DLD1 (cell line): ENCODE measurements at regions not wholly inside any gene's neighbourhood (a gene's known extent, or its start where the extent isn't known, plus 50 kb on each side); places are given as distances from the start of the nearest gene placed in this dataset.

ENCODE experiments used
- in situ Hi-C: cut with HindIII; loops from 2 replicates; pipeline ENCODE4 v1.10.0; 2017; ENCODE audit warnings: low sequenced_read_pairs

DNA sequence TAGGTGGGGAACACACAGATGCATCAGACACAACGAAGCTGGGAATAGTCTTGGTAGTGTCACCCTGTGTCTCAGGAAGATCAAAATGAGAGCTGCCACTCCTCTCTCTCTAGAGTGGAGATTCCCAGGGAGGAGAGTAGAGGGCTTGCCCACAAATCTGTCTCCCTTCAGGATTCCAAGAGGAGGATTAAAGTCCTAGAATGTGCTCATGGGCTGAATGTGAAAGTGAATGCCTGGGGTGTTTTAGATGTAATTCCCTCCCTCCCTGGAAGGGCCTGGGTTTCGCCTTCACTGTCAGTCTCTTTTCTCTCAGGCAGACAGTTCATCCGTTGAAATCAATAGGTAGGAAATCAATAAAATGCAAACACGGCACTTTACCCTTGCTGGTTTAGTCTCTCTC lies 282.6 kb upstream of the PPARGC1A start:
- in situ Hi-C loops, result no loop called here

DNA sequence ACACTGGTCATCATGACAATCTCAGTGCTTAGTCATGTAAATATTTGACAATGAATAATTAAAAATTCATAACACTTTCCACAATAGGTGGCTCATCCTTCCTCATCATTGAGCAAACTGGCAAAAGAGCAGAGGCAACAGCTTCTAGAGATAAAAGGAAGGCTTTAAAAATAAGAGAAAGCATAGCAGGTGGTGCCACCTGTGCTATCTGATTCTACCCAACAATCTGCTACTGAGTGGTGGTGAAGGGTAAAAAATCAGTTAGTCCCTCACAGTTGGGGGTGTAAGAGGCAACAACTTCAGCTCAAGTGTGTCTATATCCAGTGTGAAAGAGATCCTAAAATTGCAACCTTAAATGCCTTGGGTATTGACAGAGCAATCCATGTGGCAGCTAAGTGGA lies 280.1 kb upstream of the PPARGC1A start:
- in situ Hi-C loops, result no loop called here

DNA sequence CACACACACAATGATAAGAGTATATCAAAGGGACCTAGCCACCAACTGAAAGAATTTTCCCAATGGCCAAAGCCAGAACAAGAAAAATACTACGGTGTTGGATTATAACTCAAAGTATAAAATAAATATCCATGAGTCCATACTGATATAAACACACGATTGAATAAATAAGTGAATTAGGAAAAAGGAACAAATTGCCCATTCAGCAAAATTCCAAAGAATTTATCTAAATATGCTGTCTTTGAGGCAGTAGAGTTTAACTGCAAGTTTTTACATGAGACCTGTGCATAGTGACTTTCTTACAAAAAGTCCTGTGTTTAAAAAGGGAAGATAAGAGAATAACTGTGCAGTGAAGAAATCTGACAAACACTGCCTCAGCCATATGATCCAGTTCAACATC lies 278.8 kb upstream of the PPARGC1A start:
- in situ Hi-C loops, result no loop called here

DNA sequence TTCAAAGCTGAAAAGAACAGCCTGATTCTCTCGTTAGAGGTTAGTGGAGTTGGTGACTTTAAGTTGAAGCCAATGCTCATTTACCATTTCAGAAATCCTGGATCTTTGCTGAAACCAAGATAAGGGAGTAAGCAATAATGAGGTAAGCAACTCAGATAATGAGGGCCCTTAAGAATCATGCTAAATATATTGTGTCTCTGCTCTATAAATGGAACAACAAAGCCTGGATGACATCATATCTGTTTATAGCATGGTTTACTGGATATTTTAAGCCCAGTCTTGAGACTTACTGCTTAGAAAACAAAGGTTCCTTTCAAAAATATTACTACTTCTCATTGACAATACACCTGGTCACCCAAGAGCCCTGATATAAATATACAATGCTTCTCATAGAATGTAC lies 276.7 kb upstream of the PPARGC1A start:
- in situ Hi-C loops, result no loop called here

DNA sequence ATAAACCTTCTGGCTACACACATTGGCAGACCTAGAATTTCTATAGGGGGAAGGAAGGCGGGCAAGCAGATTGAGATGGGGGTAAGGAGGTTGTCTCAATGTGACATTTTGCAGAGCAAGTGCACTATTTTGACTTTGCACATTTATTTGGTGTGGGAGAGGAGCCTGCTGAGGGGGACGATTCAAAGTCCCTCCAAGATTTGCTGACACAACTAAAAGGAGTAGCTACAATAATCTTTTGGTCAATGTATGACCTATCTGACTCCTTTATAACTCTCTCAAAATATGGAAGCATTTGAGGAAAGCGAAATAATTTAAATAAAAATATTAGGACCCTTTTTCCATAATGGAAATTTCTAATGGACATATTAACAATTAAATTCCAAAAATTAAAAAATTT lies 274.9 kb upstream of the PPARGC1A start:
- in situ Hi-C loops, result no loop called here

DNA sequence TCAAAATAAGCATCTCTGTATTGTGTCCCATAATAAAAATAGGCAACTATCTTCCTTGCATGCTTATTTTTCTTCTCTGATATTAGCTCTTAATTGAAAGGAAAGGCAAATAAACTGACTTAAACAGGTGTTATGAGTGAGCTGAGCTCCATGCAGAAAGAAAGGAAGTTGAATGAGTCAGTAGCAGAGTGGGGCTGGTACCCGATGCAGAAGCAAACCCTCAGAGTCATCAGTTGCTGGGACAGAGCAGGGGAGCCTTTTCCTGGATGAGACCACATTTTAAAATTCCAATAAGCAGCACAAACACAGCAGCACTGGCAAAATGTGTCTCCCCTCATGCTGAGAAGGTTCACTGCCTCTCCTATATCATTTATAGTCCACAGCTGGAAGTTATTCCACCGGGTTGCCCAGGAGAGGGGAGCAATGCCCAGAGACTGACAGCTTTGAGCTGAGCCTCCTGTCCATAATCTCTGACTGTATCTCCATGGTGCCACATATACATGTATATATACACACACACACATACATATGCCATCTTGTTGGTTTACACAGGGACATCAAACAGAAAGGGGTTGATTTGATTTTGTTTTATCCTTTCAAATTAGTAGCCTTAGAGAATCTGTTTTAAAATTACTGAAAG lies 274.3 kb upstream of the PPARGC1A start:
- in situ Hi-C loops, result no loop called here

DNA sequence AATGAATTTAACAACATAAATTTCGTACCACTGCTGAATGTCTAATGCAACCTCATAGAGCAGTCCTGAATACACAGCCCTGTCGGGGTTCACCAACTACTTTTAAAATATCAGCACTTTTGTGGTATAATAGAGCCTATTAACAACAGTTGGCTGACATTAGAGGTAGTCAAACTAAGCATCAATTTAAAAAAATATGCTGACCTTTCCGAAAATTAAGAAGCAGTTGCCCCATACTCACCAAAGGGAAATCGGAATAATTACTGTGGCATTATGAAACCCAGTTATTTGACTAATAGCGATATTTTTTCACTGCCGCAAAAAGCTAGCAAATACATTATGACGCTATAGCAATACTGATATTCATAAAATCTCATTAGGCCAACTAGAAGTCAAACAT lies 273.5 kb upstream of the PPARGC1A start:
- in situ Hi-C loops, result no loop called here

DNA sequence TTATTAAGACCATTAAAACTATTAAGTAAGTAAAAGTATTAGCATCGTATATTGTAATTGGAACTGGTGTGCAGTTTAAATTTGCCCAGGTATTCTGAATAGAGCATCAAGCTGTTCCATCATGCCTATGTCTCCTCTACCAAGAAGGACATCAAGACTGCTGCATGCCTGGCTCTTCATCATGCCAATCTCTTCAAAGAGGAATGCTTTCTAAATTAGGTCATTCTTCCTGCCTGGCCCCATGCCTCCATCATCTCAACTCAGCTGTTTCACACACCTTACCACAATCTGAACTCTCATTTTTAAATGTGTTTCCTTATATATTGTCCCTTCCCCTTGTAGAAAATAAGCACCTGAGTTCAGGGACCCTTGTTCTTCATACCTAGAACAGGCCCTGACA lies 270.5 kb upstream of the PPARGC1A start:
- in situ Hi-C loops, result no loop called here

DNA sequence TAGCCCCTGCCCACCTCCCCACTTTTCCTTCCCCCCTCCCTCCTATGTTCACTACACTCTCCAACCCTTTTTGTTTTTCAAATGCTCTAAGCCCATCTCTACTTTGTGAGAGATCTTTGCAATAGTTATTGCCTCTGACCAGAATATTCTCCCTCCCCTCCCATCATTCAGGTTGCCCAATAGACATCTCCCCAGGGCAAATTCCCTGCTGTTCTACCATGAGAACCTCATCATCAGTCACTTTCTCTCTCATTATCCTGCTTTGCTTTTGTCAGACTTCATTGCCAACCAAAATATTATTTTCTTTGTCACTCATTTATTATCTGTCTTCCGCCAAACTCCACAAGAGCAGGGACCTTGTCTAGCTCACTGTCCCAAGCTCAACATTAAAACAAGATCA lies 268.2 kb upstream of the PPARGC1A start:
- in situ Hi-C loops, result no loop called here

DNA sequence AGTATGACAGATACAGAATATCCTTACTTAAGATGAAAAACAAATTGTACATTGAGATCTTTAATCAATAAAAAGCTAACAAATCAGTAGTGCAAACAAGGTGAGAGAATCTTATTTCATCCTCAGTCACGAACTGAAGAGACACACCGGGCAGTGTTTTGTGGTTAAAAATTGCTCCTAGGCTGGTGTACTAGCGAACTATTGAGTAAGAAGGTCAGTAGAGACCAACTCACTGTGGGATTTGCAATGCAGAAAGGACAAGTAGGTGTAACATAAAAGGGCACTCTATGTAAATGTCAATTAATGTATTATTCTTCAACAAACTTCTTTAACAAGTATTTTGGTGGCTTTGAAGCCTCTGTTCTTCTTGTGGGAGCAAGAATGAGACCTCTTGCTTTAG lies 260.2 kb upstream of the PPARGC1A start:
- in situ Hi-C loops, result no loop called here

DNA sequence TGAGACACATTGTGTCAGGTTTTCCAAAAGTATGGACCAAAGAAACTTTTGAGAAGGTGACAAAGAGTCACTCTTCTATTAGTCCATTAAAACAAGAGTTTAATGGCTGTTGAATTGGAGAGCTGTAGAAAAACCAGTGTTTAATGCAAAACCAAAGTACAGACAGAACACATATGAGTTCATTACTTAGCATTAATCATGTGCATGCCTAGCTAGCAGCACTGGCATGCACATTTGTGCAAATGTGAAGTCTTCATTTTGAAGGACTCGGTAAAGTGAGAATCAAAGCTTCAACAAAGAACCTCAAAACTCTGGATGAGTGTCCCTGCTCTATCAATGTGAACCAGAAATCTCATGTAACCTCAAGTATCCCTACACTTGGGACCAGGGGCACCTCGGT lies 256.3 kb upstream of the PPARGC1A start:
- in situ Hi-C loops, result no loop called here

DNA sequence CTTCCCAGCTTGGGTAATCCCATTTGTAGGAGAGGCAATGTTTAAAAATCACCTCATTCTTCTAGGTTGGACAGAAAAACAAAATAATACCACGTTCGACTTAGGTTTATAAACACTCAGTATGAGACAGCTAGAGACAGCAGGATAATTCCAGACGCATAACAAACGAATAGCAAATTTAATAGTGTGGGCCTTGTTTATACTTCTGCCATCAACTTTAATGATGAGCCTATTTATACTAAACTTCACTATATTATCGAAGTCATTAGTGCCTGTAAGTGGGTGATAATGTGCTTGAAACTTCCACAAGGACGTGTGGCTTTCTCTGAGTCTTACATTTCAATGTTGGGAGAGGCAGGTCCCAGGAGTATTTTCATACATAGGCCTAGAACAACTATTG lies 255.7 kb upstream of the PPARGC1A start:
- in situ Hi-C loops, result no loop called here

DNA sequence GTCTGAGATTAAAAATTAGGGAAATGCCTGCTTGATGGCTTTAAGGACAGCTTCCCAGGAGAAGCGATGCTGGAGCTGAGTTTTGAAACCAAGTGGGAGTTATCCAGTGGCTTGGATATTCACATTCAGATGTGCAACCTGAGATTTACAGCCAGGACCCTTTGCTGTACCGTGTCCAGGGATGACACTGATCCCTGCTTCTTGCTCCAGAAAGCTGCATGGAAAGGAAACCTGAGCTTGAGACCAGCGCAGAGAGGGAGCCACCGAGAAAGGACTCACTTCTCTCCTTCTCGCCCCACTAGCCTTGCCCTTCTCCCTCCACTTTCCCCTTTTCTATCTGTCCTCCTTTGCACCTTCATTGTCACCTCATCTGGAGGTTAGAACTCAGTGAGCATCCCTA lies 254.5 kb upstream of the PPARGC1A start:
- in situ Hi-C loops, result no loop called here

DNA sequence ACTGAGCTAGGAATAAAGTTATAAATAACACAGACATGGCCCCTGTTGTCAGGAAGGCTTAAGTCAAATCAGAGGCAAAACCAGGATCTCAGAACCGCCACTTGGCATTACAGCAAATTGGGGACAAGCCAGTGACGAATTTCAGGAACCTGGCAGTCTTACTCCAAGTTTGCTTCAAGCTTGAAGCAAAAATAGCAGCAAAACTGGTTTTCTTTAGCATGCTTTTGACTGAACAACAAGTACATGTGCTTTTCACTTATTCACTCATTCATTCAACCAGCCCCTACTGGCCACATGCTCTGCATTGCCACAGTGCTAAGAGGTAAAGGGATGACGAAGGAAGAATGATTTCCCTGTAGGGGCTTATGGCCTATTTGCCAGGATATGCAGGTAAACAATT lies 253.9 kb upstream of the PPARGC1A start:
- in situ Hi-C loops, result no loop called here

DNA sequence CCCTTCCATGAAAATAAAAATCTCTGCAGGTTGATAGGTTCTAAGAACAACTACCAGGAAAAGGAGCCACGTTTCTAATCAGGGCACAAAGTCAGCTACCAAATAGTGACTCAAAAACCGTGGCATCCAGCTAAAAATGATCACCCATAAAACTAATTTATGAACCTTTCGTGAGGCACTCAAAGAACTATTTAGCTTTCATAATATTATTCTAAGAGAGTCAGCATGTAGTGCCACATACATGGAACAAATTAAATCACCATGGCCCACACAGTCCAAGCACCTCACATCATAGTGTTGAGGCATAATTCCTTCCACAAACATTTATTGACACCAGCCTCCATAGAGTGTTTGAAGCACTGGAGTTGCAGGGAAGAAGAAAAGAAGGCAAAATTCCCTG lies 252.0 kb upstream of the PPARGC1A start:
- in situ Hi-C loops, result no loop called here

DNA sequence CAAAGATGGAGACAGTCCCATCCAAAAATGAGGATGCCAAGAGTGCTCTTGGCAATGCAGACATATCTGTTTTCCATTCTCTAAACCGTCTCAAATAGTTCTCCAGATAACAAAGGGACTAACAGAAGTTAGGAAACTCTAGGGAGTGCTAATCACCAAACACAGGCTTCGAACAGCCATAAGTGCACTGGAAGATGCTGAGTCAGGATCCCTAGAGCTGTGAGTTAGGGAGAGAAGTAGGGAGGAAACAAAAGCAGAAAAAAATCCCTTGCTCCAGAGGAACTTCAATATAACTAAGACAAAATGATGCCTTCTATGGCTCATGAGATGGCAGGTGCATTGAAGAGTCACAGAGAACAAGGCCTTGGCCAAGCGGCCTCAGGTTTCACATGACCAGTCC lies 251.0 kb upstream of the PPARGC1A start:
- in situ Hi-C loops, result no loop called here

DNA sequence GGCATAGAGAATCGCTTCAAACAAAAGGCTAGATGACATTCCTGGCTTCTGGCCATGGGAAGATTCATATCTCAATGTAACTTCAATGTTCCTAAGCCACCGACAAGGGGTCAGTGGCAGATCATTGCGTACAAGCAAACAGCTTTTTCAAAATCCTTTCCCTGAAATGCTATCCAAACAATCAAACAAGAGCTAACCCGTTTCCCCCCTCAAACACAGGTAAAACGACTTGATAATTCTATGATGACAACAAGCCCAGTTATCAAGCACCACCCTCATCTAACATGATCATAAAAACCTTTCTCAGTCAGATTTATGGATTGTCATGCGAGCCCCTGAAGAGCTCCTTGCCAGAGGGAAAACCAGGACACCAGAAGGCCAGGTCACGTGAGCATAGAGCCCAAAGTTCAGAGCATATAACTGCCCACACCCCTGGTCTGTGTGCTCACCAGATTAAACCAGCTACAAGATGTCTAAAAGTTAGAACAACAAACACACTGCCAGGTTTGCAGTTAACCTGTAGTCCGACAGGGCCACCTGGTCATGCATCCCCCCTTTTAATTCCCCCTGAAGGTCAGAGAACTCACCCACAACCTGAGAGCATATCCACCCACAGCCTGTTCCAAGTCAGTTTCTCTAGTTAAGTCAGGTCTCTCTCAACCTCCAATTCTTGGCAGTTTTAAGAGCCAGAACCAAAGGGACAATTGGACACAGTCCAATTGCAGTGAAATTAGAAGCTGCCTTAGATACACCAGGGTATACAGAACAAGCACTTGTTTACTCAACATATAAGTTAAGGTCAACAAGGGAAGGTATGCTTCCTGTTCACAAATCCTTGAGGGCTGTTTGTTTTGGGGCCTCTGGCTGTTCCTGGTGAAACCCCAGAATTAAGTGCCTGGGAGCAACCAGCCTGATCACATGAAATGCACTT lies 248.1 kb upstream of the PPARGC1A start:
- in situ Hi-C loops, result no loop called here

DNA sequence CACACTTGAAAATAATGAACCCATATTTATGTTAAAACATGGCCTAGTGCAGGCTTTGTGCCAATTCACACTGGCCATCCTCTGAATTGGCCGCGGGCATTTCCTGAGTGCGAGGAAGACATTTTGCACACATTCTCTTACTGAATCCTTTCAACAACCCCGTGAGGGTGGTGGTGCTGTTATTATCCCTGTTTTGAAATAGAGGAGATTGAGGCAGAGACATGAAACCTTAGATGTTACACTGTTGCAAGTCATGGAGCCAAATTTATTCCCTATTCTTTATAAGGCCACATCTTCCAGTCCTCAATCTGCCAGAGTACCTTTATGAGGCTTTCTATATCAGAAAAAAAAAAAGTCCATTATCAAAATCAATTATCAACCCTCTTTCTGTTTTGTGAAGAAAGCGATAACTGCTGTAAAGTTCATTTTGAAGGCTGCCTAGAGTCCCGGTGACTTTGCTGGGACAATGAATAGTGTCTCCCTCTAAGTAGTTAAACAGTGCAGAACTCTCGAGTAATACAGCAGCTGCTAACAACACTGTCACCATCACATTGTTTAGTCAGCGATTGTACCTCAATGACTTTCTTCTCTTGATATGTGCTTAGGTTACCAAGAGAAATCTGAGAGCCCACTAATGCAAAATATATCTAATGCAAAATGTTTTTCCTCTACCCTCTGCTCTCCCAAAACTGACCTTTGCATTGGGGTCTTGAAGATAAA lies 242.3 kb upstream of the PPARGC1A start:
- in situ Hi-C loops, result no loop called here

DNA sequence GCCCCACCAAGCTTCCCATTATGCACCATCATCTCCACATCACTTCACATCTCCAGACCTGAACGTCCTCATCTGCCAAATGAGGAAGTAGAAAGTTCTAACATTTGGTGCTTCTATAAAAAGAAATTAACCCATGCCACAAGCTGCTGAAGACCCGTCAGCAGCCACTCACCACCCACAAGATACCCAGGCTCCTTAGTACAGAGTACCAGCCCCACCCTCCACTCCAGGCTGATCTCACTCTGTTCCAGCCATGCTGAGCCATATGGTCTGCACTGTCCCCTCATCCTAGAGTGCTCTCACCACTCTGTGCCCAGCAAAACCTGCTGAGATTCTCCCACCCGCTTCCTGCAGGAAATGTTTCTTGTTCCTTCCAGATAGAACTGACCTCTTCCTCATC lies 240.8 kb upstream of the PPARGC1A start:
- in situ Hi-C loops, result no loop called here

DNA sequence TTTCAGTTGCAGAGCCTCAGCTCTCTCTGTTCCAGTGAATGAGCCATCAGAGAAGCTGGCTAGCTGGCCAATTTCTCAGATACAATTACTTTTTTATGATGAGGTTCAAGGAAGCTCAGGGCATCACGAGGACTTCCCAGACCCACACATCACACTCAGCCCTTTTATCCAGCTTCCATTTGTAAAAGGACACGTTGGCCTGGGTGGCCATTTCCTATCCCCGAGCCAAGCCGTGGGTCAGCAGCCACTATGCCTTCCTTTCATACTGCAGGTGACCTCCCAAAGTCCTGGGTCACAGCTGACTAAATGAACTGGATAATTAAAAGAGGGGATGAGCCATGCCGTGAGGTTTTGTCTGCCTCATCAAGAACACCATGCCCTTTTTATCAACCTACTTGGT lies 236.9 kb upstream of the PPARGC1A start:
- in situ Hi-C loops, result no loop called here

DNA sequence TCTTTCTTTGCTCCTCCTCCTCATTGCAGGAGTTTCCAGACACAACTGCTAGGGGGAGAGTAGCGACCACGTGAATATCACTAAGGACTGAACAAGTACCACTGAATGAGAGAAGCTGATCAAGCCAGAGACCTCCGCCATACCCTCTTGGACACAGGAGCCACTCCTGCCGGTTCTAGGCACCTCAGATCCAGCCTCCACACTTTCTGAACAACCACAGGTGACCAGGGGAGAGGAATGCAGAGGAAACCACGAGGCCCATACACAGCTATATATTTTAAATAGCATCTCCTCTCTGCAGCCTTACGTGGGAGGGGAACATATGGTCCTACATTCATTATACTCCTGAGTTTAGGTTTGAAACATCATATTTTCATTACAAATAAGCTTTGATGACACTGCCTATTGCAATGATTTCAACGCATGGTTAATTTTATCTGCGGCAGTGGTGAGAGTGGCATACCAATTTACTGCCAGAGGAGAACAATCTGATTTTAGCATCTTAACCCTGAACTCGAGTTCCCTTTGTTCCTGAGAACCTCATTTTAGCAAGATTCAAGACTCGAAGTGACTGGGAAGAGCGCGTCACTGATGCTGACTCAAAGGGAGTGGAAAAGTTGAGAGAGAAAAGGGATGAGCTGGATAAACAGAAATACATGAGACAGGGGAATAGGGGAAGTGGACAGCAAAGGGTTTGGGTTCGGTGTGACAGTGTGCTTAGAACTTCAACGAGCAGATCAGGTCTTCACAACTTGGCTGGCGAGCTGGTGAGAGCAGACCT lies 231.7 kb upstream of the PPARGC1A start:
- in situ Hi-C loops, result no loop called here
